Peyer's patch (tissue), 4 donors: ENCODE measurements at regions not wholly inside any gene's neighbourhood (a gene's known extent, or its start where the extent isn't known, plus 50 kb on each side); places are given as distances from the start of the nearest gene placed in this dataset.

Source experiments
- DNase-seq, 3 donors: peaks; one replicate each; pipeline ENCODE4 v3.0.0-alpha.2; 2017 to 2019
- H3K27ac ChIP-seq, 4 donors: fragments of 200-600 bp; sonication (generic); one replicate each; pipeline ENCODE4 v1.5.1; 2016 to 2019
- H3K27me3 ChIP-seq, 2 donors: fragments of 200-600 bp; sonication (generic); one replicate each; pipeline ENCODE4 v1.5.1; 2019
- H3K36me3 ChIP-seq, 3 donors: fragments of 200-600 bp; sonication (generic); one replicate each; pipeline ENCODE4 v1.5.1; 2016 to 2019
- H3K4me1 ChIP-seq, 4 donors: fragments of 200-600 bp; sonication (generic); one replicate each; pipeline ENCODE4 v1.5.1; 2016 to 2019
- H3K4me3 ChIP-seq, 4 donors: fragments of 200-600 bp; sonication (generic); 1 replicate in 3 of 4; 2 replicates in 1 of 4; pipeline ENCODE4 v1.5.1; 2016 to 2019; ENCODE audit warnings: mild to moderate bottlenecking in 1 of 4
- H3K9me3 ChIP-seq, 4 donors: fragments of 200-600 bp; sonication (generic); one replicate each; pipeline ENCODE4 v1.5.1; 2016 to 2019; ENCODE audit warnings: mild to moderate bottlenecking in 1 of 4
- CTCF ChIP-seq, 6 experiments: fragments of 450-650 bp in 4 of 6; fragments of 200-600 bp in 2 of 6; sonication (generic) in 1 of 6; IDR thresholded peaks; one replicate each; pipeline ENCODE4 v1.5.1; 2017 to 2019; ENCODE audit warnings: antibody characterized with exemption in 6 of 6, mild to moderate bottlenecking in 3 of 6, moderate library complexity in 1 of 6
- POLR2A ChIP-seq, 2 donors: fragments of 450-650 bp; IDR thresholded peaks; one replicate each; pipeline ENCODE4 v1.5.1; 2017; ENCODE audit warnings: antibody characterized with exemption in 2 of 2, mild to moderate bottlenecking in 2 of 2, moderate library complexity in 2 of 2

- no peaks in the 10 kb centered on the region for H3K27me3 ChIP-seq
- H3K9me3 ChIP-seq, result no peaks in the 10 kb centered on the region
- H3K27ac ChIP-seq, result no peak overlapping the region
- no peaks in the 10 kb centered on the region for H3K36me3 ChIP-seq
- no peaks in the 10 kb centered on the region for H3K4me1 ChIP-seq
- no peak for TF ChIP-seq CTCF (IDR thresholded peaks at IDR 0.05)
- H3K4me3 ChIP-seq, result no peak overlapping the region
- no peak for DNase-seq
These were observed 99.3 kb upstream of the CHRNA7 start for GRCh38 chr15:31930967-31931366.

GRCh38 chr15:31932576-31932975 is 97.7 kb upstream of the CHRNA7 start:
- TF ChIP-seq POLR2A (IDR thresholded peaks at IDR 0.05) (no peak), CTCF (IDR thresholded peaks at IDR 0.05) (no peak)
- DNase-seq, result no peak

DNA sequence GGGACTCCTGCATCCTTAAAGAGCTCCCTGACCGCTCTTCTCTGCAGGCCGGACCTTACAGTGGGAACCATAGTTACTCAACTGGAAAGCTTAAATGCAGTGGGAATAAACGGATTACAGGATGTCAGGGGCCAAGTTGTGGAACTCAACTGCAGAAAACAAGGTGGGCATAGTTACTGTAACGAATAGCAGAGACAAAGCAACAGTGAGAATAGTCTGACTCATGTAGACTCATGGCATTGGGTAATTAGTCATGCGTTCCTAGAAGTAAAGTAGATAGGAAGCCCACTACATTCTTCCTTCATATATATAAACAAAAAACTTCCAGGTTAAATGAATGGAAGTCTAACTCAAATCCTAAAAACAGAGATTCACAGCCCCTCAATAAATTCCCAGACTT is 95.5 kb upstream of the CHRNA7 start:
- Histone ChIP-seq H3K27me3 (no peaks in the 10 kb centered on the region), H3K27ac (no peak overlapping the region), H3K36me3 (no peaks in the 10 kb centered on the region), H3K4me3 (no peak overlapping the region), H3K9me3 (no peaks in the 10 kb centered on the region), H3K4me1 (no peaks in the 10 kb centered on the region)
- TF ChIP-seq POLR2A (IDR thresholded peaks at IDR 0.05) (no peak), CTCF (IDR thresholded peaks at IDR 0.05) (no peak)
- no peak for DNase-seq

More at GRCh38 chr15:31932576-31932975, 97.7 kb upstream of the CHRNA7 start:
- Histone ChIP-seq H3K4me3 (no peak overlapping the region), H3K36me3 (no peaks in the 10 kb centered on the region), H3K4me1 (no peaks in the 10 kb centered on the region), H3K27me3 (no peaks in the 10 kb centered on the region), H3K27ac (no peak overlapping the region), H3K9me3 (no peaks in the 10 kb centered on the region)

DNA sequence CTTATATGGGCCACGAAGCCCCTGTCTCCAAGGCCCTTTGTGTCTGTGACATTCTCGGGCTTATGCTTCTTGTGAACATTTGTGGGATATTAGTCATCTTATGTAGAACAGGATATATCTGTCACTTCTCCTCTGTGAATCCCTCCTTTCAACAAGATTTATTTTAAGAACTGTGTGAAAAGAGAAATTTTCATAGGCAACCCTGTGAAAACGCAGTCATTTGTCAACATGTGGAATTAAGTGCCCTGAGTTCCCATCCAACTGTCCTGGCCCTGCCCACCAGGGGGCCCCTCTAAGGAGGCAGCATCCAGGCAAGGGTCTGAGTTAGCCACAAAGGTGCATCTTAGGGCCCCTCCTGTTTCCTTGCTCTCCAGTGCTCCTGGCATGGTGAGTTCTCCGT is 76.8 kb upstream of the CHRNA7 start:
- Histone ChIP-seq H3K4me3 (no peak overlapping the region), H3K9me3 (peaks cover 0 to 9% (median 0%) of the 10 kb centered on the region in 4 donors), H3K27ac (no peak overlapping the region), H3K27me3 (no peaks in the 10 kb centered on the region), H3K36me3 (no peaks in the 10 kb centered on the region), H3K4me1 (no peaks in the 10 kb centered on the region)
- no peak for DNase-seq
- TF ChIP-seq CTCF (IDR thresholded peaks at IDR 0.05), result no peak
- TF ChIP-seq POLR2A (IDR thresholded peaks at IDR 0.05), result no peak

DNA sequence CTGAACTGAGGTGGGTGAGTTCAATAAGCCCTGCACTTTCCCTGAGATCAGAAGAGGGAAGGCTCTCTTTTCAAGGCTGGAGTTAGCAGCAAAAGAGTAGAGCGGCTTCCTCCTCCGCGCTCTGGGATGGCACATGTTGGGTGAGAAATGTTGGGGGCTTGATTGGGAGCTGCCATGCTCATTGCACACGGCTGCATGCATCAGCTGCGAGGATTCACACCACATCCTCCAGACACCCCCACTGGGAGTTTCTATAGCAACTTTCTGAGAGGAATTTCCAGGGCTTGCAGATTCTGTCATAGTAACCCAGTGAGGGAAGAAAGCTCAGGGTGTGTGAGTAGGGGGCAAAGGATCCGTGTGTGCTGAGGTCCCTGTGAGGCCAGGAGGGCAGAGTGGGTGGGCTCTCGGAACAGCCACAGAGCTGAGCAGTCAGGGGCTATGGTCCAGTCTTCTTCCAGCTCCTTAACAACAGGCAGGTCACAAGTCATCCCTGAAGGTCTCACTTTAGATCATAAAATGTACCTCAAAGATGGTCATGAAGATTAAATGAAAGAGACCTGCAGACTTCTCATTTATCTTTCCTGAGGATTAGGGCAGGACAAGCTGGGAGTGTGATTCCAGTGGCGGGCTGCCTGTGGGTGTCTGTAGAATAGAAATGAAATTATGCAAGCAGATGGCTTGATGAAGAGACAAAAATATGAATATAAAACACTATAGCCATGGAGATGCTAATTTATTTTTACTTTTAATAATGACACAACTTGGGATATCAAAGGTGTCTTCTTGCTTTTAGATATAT is 75.7 kb upstream of the CHRNA7 start:
- H3K4me1 ChIP-seq, result no peaks in the 10 kb centered on the region
- no peak overlapping the region for H3K4me3 ChIP-seq
- no peak for DNase-seq
- no peaks in the 10 kb centered on the region for H3K27me3 ChIP-seq
- no peak overlapping the region for H3K27ac ChIP-seq
- no peaks in the 10 kb centered on the region for H3K36me3 ChIP-seq
- no peak for TF ChIP-seq CTCF (IDR thresholded peaks at IDR 0.05)
- TF ChIP-seq POLR2A (IDR thresholded peaks at IDR 0.05), result no peak
- H3K9me3 ChIP-seq, result peaks cover 0 to 14% (median 0%) of the 10 kb centered on the region in 4 donors
